A673 (cell line): ENCODE measurements at regions not wholly inside any gene's neighbourhood (a gene's known extent, or its start where the extent isn't known, plus 50 kb on each side); places are given as distances from the start of the nearest gene placed in this dataset.

Source experiments
- CTCF ChIP-seq: fragments of 300-800, 200-600 bp; sonication (generic); conservative IDR thresholded peaks from 2 replicates; pipeline ENCODE4 v1.5.1; 2017; ENCODE audit warnings: low read depth, mild to moderate bottlenecking, antibody characterized with exemption, low read length, moderate library complexity, mixed read lengths
- EZH2 ChIP-seq: fragments of 200-600 bp; sonication (generic); IDR thresholded peaks from 2 replicates; pipeline ENCODE4 v1.6.1; 2017; ENCODE audit warnings: borderline replicate concordance, low read depth, mild to moderate bottlenecking, mixed read lengths, antibody characterized with exemption, low read length; ENCODE audit not compliant: poor library complexity, severe bottlenecking

- TF ChIP-seq CTCF: no peak
- TF ChIP-seq EZH2: no peak
Observed at GRCh38 chr22:48322907-48323306, 1504.8 kb downstream of the BRD1 start.
